HT1080 (cell line): ENCODE measurements at regions not wholly inside any gene's neighbourhood (a gene's known extent, or its start where the extent isn't known, plus 50 kb on each side); places are given as distances from the start of the nearest gene placed in this dataset. TPM values are rescaled to one million over a fixed set of nuclear protein-coding genes. Genes with fewer than 3 reads are reported as not detected.
"Not testable (repeated sequence)": the region's sequence is repeated elsewhere in the genome, so short reads cannot be mapped to it uniquely, and the experiment has no call there.

Source experiments
- DNase-seq: peaks from one replicate; pipeline ENCODE4 v3.0.0-alpha.2; 2015; ENCODE audit warnings: low read depth
- small RNA-seq: library from RNA; depleted of rRNA; stranded (forward); fragments of <200 nt; gene quantifications from one replicate; pipeline ENCODE3, GENCODE V24; 2014

DNA sequence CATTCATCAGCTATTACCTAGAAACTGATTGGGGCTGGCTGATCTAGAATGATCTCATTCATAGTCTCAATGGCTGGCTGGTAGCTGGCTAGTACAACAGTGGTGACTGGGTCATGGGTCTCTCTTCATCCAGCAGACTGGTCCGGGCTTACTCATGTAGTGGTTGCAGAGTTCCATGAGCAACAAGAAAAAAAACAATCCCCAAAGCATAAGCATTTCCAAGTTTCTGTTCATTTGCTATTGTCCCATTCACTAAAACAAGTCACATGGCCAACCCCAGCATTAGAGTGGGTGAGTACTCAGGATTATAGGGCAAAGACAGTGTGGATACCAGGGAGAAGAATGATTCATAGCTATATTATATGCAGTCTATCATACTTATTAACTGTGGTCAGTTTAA, 85.2 kb upstream of the SEMA3C start:
- peak; percentile 56 for DNase-seq

DNA sequence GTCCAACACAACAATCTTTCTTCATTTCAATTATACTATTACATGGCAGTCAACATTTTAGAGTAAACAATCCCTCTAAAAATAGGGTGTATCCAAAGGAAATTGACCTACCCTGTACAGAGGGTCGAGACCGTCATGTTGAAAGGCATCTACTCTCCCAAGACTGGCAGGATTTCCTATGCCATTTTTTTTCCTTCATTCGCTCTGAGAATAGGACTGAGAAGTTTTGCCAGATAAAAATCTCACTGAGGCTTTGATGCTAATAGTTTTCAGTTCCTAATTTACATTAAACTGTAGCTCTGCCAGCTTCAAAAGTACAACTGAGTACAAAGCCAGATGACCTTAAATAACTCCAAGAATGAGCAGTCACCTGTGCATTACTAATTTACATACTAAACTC, 84.5 kb upstream of the SEMA3C start:
- no peak for DNase-seq

DNA sequence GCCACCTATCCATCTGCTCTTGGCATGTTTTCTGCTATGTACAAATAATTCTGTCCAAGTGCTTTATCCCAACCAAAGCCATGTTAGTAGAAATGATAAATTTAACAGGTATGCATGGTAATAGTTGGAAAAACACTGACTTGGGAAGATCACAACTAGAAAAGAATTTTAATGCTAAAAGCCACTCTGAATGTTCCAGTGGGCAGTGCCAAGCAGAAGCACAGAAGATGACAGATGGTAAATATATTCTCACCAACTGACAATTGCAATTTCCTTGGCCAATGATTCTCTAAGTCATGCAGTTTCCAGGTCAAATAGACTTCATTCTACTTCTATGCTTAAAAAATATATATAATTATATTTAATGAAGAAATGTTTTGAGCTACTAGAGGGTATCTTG, 83.6 kb upstream of the SEMA3C start:
- DNase-seq, result no peak

DNA sequence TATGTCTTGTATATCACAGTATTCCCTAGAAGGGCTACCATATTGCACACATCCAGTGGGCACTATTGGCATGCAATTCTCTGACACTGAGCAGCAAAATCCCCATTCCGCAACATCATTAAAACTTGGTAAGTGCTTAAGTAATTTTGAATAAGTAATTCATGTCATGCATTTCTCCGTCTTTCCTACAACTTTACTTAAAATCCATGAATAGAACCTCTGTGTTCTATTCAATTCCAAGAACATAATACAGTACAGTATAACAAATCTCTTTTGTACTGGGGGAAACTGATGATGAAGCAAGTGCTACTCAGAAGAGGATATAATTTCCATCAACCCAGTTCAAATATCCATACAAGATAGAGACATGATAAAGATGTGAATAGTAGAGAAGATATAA, 80.9 kb upstream of the SEMA3C start:
- DNase-seq, result no peak

DNA sequence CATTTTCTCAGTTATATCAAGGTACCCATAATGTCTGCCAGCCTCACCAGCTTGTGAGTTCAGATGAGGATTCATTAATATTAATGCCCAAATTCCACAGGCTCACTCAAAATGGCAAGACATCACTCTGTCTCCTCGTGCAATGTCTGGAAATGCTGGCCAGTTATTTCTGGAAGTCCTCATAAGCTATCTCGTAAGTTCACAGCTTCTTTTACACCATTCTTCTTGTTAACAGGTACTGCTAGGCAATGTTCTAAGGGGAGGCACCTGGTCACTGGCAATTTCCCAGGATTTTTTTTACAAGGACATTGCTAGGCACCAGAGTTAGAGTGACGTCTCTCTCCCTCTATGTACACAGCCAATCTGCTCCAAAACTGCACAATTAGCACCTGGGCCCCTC, 80.2 kb upstream of the SEMA3C start:
- no peak for DNase-seq

DNA sequence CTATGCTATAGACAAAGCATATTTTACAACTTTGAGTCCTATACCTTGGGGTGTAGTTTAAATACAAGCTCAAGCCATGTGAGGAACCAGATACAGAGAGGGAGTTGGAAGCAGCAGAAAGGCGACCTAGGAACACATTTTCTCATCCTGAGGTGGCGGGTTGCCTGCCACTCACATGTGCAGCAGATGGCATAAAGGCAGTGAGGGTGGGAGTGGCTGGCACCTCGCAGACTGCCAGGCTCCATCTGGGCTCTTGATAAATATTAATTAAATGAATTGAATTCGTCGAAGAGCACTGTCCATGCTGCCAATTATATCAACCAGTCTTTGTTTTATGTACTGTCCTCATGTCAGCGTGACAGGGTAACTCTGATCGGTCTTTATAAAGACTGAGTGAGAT, 79.0 kb upstream of the SEMA3C start:
- no peak for DNase-seq

DNA sequence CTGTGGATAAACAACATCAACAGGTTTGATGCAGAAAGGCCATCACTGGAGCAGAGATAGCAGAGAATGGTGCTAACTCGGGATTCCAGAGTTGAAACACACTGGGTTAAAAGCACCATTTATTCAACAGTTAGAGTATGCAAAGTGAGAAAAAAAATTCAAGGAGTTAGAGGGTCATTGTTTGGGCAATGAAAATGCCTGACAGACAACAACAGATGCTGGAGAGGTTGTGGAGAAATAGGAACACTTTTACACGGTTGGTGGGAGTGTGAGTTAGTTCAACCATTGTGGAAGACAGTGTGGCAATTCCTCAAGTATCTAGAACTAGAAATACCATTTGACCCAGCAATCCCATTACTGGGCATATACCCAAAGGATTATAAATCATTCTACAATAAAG, 77.4 kb upstream of the SEMA3C start:
- DNase-seq, result not testable (repeated sequence)

DNA sequence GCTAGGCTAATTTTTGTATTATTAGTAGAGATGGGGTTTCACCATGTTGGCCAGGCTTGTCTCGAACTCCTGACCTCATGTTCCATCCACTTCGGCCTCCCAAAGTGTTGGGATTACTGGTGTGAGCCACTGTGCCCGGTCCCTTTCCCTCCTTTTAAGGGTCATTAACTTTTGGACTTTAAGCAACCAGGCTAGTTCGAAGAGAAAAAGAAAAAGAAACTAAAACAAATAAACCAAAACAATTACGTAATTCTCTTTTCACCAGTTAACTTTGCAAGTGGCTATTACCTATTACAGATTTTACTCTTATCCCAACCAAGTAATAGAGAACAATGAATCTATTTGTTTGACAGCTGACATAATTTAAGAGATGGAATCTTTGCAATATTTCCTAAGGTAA, 72.8 kb upstream of the SEMA3C start:
- DNase-seq, result no peak

DNA sequence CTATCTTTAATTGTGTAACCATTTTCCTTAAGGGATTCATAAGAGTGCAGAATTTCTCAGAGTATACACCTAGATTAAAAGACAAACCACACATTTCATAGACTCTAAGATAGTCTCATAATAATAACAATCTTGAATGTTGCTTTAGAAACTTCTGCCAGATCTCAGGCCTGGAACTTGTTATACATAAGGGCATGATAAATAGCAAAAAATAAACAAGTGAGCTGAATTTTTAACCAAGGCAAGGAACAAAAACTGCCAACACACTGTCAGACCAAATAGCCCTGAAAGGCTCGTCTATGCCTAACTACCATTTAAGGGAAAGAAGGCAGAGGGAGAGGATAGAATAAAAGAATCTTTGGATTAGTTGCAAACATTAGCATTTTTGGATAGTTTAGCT, 65.8 kb upstream of the SEMA3C start:
- no peak for DNase-seq

DNA sequence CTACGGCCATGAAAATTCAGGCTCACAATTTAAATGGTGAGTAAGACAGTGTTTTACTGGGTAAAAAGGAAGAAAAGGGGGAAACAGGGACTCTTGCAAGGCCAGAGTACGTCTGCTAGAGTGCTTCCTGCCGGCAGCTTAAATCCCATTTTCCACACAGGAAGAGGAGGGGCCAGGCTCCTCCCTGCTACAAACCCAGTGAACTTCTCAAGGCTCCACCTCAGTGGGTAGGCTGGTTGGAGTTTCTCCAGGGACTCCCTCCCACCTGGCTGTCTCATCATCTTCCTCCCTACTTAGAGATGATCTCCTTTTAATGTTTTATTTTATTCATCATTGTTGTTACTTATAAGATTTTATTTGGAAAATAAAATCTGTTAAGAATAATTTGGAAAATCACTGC, 62.6 kb upstream of the SEMA3C start:
- peak; percentile 17 for DNase-seq

DNA sequence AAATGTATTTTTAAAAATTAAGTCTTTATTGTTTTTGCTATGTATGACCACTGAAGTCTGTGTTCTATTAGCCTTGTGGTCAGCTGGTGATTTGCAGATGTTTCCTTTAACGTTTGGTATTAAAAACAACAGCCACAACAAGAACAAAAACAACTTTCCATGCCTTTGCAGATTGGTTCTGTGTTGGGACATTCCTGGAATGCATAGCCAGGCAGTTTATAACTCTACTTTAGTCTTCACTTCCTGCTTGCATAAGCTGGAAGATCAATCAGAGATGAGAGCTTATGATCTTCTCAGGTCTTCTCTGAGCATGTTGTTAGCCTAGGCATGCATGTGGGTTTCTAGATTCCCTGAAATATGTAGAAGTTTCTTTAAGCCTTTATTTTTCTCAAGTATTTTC, 58.9 kb upstream of the SEMA3C start:
- DNase-seq, result no peak

DNA sequence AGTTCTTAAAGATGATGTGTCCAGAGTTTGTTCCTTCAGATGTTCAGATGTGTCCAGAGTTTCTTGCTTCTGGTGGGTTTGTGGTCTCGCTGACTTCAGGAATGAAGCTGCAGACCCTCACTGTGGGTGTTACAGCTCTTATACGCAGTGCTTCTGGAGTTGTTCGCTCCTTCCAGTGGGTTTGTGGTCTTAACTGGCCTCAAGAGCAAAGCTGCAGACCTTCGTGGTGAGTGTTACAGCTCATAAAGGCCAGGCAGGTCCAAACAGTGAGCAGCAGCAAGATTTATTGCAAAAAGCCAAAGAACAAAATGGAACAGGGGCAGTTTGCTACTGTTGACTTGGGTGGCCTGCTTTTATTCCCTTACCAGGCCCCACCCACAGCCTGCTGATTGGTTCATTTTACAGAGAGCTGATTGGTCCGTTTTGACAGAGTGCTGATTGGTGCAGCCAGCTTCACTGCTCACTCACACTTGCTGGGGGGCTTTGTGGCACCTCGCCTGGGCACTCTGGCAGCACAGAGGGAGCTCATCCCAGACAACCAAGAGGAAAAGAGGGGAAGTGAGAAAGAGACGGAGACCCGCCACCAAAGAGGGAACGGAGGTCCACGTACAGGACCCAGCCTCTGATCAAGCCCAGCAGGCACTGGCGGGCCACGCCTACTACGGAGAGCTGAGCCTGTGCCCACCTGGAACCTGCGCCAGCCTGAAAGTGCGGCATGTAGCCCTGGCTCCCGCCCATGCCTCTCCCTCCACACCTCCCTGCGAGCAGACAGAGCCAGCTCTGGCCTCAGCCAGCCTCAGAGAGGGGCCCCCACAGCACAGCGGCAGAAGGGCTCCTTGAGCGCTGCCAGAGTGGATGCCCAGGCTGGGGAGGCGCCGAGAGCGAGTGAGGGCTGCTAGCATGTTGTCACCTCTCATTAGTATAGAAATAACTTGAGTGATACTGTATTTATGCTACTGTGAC, 55.8 kb upstream of the SEMA3C start:
- no peak for DNase-seq

DNA sequence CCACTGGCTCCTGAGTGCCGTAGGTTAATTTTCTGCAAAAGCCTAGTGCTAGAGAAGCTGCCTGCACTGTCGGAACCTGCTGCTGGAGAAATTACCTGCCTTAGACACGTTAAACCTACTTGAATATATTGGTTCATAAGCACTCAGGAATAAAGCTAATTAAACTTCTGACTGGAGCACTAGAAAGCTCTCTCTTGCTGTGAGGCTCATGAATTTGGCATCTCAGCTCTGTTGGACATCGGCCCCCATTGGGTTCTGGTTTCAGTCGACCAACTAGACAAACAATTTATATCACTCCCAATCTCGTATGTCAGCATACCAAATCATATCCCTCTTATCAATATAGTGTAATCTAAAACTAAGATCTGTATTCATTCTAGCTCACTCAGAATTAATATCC, 52.4 kb upstream of the SEMA3C start:
- no peak for DNase-seq

Small RNA genes lying in the stretch of these regions (small RNA-seq; reads per million reads assigned to genes)
- gene AC004866.1, result not detected
